ENCODE measurements at regions not wholly inside any gene's neighbourhood (a gene's known extent, or its start where the extent isn't known, plus 50 kb on each side); places are given as distances from the start of the nearest gene placed in this dataset.
A peak's percentile ranks its signal among the peaks of the same experiment; 100 is the strongest.
"Not testable (repeated sequence)": the region's sequence is repeated elsewhere in the genome, so short reads cannot be mapped to it uniquely, and the experiment has no call there.

DNA sequence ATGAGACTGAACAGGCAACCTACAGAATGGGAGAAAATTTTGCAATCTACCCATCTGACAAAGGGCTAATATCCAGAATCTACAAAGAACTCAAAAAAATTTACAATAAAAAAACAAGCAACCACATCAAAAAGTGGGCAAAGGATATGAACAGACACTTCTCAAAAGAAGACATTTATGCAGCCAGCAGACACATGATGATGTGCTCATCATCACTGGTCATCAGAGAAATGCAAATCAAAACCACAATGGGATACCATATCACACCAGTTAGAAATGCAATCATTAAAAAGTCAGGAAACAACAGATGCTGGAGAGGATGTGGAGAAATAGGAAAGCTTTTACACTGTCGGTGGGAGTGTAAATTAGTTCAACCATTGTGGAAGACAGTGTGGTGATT is 51.7 kb upstream of the PAXBP1 start:
- DNase-seq = not testable (repeated sequence)

DNA sequence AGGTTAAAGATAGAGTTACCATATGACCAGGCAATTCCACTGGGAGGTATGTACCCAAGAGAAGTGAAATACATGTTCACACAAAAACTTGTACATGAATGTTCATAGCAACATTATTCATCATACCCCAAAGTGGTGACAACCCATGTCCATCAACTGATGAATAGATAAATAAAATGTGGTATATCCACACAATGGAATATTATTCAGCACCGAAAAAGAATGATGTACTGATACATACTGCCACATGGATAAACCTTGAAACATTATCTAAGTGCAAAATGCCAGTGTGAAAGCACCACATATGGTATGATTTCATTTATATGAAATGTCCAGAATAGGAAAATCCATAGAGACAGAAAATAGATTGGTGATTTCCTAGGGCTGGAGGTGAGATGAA is 53.4 kb upstream of the PAXBP1 start:
- DNase-seq = no peak

DNA sequence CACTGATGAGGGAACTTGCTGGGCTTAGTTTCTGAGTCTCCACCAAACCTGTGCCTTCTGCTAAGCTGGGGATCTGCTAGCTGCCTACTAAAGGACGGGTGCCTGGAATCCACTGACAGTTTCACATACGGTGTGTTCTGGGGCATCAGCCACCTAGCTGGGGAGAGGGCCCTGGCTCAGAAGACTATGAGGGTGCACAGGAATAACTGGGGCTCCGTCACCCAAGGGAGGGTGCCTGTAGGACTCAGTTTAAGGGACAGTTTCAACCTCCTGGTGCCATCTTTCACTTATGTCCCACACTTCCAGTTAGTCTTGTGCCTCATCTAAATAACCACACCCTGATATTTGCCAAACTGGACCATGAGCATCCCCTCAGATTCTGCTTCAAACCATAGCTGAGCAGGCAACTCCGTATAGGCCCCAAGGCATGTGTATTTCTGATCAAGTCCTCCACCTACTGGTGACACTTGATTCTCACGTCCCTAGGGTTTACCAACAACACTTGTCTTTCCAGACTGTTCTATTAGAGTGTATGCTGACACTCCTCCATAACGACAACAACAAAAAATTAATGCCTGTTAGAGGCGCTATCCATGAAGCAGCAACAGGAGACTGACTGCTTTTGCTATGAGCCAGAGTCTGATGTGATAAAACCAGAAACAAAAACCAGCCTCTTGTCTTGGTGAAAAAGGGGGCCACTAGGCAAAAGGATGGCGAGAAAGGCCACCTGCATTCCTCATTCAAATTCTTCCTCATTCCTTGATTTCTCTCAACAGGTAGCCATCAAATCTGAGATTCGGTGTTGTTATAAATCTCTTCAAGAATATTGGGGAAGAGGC is 55.0 kb upstream of the PAXBP1 start:
- DNase-seq = peak; percentile 71

DNA sequence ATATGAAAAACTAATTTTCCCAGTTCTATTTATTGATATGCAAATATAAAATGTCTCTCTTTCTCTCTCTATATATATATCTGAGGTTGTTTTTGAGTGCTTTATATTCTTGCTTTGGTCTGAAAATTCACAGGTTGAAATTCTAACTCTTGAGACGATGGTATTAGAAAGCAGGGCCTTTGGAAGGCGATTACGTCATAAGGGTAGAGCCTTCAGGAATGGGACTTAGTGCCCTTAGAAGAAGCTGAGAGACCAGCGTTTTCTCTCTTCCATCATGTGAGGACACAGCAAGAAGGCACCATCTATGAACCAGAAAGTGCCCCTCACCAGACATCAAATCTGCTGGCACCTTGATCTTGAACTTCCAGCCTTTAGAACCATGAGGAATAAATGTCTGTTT is 57.4 kb upstream of the PAXBP1 start:
- no peak for DNase-seq

- DNase-seq = no peak
Measured at GRCh38 chr21:32829504-32829903, 57.9 kb upstream of the PAXBP1 start.

GRCh38 chr21:32831779-32832178 is 60.2 kb upstream of the PAXBP1 start:
- not testable (repeated sequence) for DNase-seq

DNA sequence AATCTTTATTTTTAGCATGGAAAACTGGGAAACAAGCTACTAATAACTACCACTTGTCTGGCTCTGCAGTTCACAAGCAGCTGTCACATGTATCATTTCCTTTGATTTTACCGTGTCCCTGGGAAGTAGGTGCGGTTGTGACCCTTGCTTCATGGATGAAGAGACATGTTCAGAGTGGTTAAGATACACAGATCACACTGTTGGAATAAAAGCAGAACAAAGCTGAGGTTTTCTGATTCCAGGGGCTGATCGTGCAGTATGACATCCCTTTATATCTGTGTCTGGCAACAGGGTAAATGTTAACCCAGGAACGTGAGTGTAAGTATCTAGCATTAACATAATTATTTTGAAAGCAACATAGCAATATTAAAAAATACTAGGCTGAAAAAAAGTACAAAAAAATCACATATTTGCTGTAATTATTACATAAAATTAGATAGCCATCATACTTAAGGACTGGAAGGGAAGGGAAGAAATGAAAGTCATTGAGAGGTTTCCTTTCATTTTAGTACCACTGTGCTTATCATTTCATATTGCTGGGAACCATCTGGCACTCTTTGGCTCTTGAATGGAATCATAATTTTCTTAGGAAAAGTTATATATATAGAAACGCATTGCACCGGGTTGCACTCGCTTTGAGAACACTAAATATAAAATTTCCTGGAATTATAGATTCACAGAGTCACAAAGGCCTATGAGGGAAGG is 62.8 kb upstream of the PAXBP1 start:
- DNase-seq = no peak

DNA sequence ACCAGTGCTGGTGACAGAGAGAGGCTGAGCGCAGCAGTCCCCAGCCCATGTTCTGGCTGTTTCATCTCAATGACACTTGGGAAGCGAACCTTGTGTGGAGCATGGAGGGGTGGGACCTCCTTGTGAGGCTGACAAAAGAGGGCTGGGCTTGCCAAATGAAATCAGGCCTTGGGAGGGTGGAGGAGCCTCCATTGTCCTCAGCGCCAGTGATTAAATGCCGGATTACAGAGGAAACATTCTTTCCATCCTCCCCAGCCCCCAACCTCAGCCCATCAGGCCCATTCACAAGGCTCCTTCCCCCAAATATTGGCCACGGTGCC is 63.3 kb upstream of the PAXBP1 start:
- no peak for DNase-seq

DNA sequence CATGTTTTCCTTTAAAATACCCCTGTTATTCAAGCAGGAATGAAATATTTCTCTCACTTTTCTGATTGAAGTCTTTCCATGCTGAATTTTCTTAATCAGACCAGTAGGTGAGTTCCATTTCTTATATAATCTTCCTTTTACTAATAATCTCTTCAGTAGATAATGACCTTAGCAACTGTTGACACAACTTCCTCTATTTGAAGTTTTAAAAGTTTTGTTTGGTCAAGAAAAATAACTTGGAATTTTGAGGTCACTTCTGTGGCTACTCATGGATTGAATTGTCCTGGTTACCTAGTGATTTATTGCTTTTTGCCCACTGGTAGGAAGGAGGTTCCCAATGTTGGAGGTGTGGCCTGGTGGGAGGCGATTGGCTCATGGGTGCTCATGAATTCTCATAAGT is 70.6 kb upstream of the PAXBP1 start:
- no peak for DNase-seq

GRCh38 chr21:32843561-32843960 is 72.0 kb upstream of the PAXBP1 start:
- DNase-seq = no peak

GRCh38 chr21:32844076-32844475 is 72.5 kb upstream of the PAXBP1 start:
- no peak for DNase-seq

DNA sequence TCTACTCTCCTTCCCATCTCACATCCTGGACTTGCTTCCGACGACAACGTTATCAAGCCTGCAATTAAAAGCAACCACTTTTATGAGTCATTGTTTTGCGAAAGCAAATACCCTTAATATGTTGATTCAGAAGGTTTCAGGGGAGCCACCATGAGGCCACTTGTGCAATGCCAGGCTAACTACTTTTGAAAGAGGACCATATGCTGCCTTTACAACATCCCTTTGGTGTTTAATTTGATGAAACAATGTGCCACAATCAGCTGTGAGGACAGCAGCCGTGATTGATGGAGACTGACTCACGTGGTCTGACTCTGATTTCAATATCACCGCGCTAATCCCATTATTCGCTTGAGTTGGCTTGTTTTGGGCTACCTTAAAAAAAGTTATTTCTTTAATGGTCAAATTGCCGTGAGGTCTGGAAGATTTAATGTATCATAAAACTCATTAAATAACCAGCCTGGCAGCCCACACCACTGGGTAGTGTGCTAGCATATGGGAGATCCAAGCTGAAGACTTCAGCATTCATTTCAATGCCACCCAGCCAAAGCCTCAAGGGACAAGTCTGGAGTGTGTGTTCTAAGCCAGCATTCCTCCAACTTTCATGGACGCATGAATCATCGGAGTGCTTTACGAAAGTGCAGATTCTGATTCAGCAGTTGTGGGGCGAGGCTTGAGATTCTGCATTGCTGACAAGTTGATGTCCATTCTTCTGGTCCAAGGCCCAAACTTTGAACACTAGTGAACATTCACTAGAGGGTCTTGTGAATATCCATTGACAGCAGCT is 73.3 kb upstream of the PAXBP1 start:
- DNase-seq = no peak

DNA sequence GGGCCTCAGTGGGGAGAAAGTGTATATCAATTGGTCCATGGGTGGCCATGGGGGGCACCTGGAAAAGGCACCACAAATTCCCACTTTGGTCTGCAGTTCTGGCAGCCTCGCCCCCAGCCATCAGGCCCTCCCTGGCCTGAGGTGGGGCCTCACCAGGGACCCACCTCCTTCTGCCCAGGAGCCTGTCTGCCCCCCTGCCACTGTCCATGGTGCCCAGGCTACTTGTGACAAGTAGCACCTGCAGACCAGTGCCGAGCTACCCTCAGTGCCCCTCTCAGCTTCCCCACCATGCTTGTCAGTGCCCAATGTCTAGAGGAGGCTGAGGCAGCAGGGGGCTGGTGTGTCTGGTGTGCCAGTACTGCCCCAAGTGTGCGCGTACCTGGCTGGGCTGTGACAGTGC is 87.1 kb upstream of the PAXBP1 start:
- DNase-seq = no peak

DNA sequence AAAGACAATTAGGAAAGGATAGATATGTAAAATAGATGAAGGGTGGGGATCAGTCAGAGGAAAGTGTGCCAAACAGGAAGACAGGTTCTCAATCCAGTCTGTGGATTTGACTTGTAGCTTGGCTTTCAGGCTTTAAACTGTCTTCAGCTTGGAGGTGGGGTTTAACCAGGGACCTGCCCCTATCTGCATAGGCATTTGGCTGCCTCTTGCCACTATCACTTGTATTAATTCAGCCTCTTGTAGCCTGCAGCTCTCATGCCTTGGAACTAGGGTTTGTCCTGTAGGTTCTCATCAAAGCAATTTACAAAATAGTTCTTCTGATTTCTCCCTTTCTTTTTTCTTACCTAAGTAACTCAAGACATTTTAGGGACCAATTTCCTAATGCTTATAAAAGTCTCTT is 88.8 kb upstream of the PAXBP1 start:
- no peak for DNase-seq

DNA sequence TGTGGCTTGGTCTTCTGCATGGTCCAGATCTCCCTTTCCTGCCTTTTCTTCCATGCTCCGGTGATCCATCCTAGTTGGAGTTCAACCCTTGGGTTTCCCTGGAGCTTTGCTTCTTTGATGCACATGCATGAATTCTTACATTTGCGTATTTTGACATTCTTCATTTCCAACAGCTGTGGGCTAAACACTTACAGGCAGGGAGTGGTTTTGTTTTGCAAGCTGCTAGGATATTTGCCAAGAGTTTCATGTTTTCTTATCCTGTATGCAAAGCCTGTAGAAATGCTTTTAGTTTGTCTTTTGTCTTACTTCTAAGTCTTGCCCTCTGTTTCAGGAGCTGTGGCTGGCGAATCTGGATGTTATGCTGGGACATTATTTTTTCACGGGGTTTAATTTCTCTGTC is 90.3 kb upstream of the PAXBP1 start:
- no peak for DNase-seq

GRCh38 chr21:32867597-32867996 is 96.0 kb upstream of the PAXBP1 start:
- no peak for DNase-seq

GRCh38 chr21:32868631-32869454 is 97.3 kb upstream of the PAXBP1 start:
- no peak for DNase-seq

- DNase-seq = no peak
Measured at GRCh38 chr21:32869459-32869858, 97.9 kb upstream of the PAXBP1 start.

- DNase-seq = no peak
Measured at GRCh38 chr21:32876426-32876825, 104.9 kb upstream of the PAXBP1 start.

GRCh38 chr21:32877888-32878287 is 106.3 kb upstream of the PAXBP1 start:
- DNase-seq = not testable (repeated sequence)

DNA sequence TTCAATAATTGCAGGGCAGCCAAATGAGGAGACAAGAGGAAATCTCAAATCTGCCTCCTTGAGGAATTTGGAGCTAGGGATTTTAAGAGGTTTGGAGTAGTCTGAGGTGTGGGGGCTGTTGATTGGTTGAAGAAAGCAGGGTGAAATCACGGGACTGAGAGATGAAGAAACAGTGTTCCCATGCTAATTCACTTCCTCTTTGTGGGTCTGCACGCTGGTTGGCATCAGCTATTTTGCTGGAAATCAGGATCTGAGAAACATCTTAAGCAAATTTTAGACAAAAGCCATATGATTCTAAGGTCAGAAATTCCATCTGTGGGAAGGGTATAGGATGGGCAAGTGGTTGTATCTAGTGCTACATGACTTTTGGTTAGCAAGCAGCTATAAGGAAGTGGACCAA is 107.1 kb upstream of the PAXBP1 start:
- DNase-seq = no peak

DNA sequence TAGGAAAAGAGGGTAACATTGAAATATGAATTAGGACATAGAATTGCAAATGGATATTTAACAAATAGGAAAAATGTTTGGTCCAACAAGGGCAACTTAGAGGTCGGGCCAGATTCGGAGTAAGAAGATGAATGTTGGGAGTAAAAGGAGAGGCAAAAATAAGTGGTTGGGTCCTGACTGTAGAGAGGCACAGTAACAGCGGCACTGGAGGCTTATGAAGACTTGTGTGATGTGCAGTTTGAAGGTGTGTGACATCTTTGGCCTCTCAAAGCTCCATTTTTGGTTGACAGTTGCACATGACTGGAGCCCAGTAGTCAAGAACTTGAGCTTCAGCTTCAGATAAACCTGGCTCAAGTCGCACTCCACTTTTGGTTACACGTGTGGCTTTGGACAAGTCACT is 109.9 kb upstream of the PAXBP1 start:
- no peak for DNase-seq

DNA sequence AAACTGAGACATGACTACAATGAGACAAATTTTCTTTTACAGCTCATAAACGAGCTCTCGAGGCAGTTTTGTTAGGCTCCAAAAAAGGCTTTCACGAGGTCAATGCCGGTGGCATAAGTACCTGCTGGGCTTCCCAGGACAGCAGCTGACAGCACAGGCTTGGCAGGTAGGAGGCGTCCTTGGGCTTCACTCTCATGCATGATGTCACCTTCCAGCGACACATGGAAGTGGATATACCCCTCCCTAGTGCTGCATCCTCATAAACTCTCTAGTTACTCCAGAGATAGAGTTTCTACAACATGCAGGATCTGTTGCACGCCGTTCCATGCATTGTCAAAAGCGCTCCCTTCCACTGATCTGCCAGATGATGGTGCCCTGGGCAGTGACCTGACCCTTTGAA is 112.5 kb upstream of the PAXBP1 start:
- no peak for DNase-seq
